K562 (cell line): ENCODE measurements at regions not wholly inside any gene's neighbourhood (a gene's known extent, or its start where the extent isn't known, plus 50 kb on each side); places are given as distances from the start of the nearest gene placed in this dataset.

Source experiments
- CGGBP1 ChIP-seq: fragments of 250-450 bp; sonication (Bioruptor Pico); IDR thresholded peaks from 2 replicates; pipeline ENCODE4 v1.9.0; 2021; ENCODE audit warnings: mild to moderate bottlenecking
- JUN ChIP-seq, 2 experiments: sonication (generic) in 1 of 2; formaldehyde crosslinking in 1 of 2; IDR thresholded peaks; 2 replicates each; pipeline versions ENCODE4 v1.6.1 to v1.8.0; 2012 to 2022; ENCODE audit warnings: borderline replicate concordance in 2 of 2, mild to moderate bottlenecking in 2 of 2, improper control_type of control experiment in 1 of 2, low read depth in 1 of 2, low read length in 1 of 2, missing genetic modification reagents in 1 of 2
- RAD21 ChIP-seq, 2 experiments: fragments of 250-450 bp in 1 of 2; fragments of 450-650 bp in 1 of 2; sonication (Bioruptor Pico) in 1 of 2; formaldehyde crosslinking in 1 of 2; IDR thresholded peaks in 1 of 2; conservative IDR thresholded peaks in 1 of 2; 2 replicates each; pipeline versions ENCODE4 v1.4.0 to v1.8.0; 2020 to 2022; ENCODE audit warnings: mild to moderate bottlenecking in 2 of 2, moderate library complexity in 1 of 2
- RB1 ChIP-seq: fragments of 450-650 bp; IDR thresholded peaks from 2 replicates; pipeline ENCODE4 v1.6.1; 2017; ENCODE audit warnings: low read depth, mild to moderate bottlenecking
- RBFOX2 ChIP-seq: fragments of 200-400 bp; formaldehyde crosslinking; IDR thresholded peaks from 2 replicates; pipeline ENCODE4 v1.6.1; 2017; ENCODE audit warnings: low read depth, mild to moderate bottlenecking, low read length, moderate library complexity
- REST ChIP-seq, 2 experiments: fragments of 450-650 bp; formaldehyde crosslinking in 1 of 2; IDR thresholded peaks; 2 replicates each; pipeline versions ENCODE4 v1.4.0 to v1.6.1; 2014 to 2020; ENCODE audit warnings: mild to moderate bottlenecking in 2 of 2, borderline replicate concordance in 1 of 2, low read depth in 1 of 2
- U2AF2 ChIP-seq: fragments of 200-400 bp; formaldehyde crosslinking; optimal IDR thresholded peaks from 2 replicates; pipeline ENCODE3; 2017; ENCODE audit warnings: low read depth, mild to moderate bottlenecking, low read length
- YY1 ChIP-seq, 3 experiments: IDR thresholded peaks; 2 replicates each; pipeline ENCODE4 v1.6.1; 2011; ENCODE audit warnings: low read length in 2 of 3, mild to moderate bottlenecking in 2 of 3, moderate library complexity in 2 of 3, borderline replicate concordance in 1 of 3, control low read depth in 1 of 3, low read depth in 1 of 3; ENCODE audit not compliant: insufficient read depth in 3 of 3, insufficient replicate concordance in 2 of 3, control insufficient read depth in 1 of 3, insufficient read length in 1 of 3; ENCODE audit errors: extremely low read depth in 1 of 3
- ZNF146 ChIP-seq: IDR thresholded peaks from one replicate; pipeline ENCODE4 v1.6.1; 2018; ENCODE audit warnings: missing compliant biosample characterization; ENCODE audit not compliant: unreplicated experiment
- ZNF347 ChIP-seq: fragments of 450-650 bp; formaldehyde crosslinking; IDR thresholded peaks from 2 replicates; pipeline ENCODE4 v1.4.0; 2020; ENCODE audit warnings: low read depth, mild to moderate bottlenecking, moderate library complexity

- TF ChIP-seq REST (IDR thresholded peaks at IDR 0.05; ENCODE audit: borderline replicate concordance) = peak; percentile 53; the same call in 1 of the 2 replicates
- TF ChIP-seq REST (CRISPR knock-in tag; IDR thresholded peaks at IDR 0.05; ENCODE audit: low read depth) = no peak
- 0 out of 2 replicates have a peak, but pooled peaks have one; percentile 27 for TF ChIP-seq JUN (IDR thresholded peaks at IDR 0.05; ENCODE audit: borderline replicate concordance, low read depth, low read length)
- TF ChIP-seq JUN (CRISPR knock-in tag; IDR thresholded peaks at IDR 0.05; ENCODE audit: borderline replicate concordance) = no peak
- no peak for TF ChIP-seq CGGBP1
- no peak for TF ChIP-seq RBFOX2
- TF ChIP-seq ZNF146 (CRISPR knock-in tag) = no peak
- no peak for TF ChIP-seq ZNF347
- TF ChIP-seq RB1 = peak; percentile 37; the same call in 1 of the 2 replicates
- TF ChIP-seq YY1 (IDR thresholded peaks at IDR 0.05; ENCODE audit: borderline replicate concordance in 1 of 3, control insufficient read depth in 1 of 3, extremely low read depth in 1 of 3, insufficient read depth in 3 of 3, insufficient read length in 1 of 3, insufficient replicate concordance in 2 of 3, low read depth in 1 of 3, low read length in 2 of 3) = peak in 1 of 3 experiments; percentile 22
- TF ChIP-seq U2AF2 = no peak
- TF ChIP-seq RAD21 (CRISPR knock-in tag; conservative IDR thresholded peaks at IDR 0.05 in 1 of 2, IDR thresholded peaks at IDR 0.05 in 1 of 2) = peak; percentile 69 to 80
Measured at GRCh38 chr19:30682999-30683536, 310.9 kb downstream of the ZNF536 start (continued).
